ENCODE measurements at regions not wholly inside any gene's neighbourhood (a gene's known extent, or its start where the extent isn't known, plus 50 kb on each side); places are given as distances from the start of the nearest gene placed in this dataset.

DNA sequence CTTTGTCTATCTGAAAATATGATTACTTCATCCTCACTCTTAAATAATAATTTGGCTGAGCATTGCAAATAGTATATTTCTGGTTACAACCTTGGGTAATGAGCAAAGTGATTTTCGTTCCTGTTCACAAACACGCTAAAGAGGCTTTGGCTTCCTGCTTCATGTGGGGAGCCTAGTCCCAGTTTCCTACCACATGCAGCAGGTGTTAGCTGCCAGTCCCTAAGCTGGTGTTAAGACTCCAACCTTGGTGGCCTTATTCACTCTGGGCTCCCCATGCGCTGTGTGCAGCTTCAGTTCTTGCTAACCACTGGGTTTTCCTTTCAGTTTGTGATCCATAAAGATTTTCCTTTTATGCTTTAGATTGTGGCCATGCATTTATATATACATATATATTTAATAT lies 56.7 kb upstream of the BARHL2 start:
- H3K27ac ChIP-seq: no peak overlapping the region
- TF ChIP-seq POLR2A (IDR thresholded peaks at IDR 0.05) (no peak), EP300 (IDR thresholded peaks at IDR 0.05) (no peak)
- TF ChIP-seq, protein P1, sequence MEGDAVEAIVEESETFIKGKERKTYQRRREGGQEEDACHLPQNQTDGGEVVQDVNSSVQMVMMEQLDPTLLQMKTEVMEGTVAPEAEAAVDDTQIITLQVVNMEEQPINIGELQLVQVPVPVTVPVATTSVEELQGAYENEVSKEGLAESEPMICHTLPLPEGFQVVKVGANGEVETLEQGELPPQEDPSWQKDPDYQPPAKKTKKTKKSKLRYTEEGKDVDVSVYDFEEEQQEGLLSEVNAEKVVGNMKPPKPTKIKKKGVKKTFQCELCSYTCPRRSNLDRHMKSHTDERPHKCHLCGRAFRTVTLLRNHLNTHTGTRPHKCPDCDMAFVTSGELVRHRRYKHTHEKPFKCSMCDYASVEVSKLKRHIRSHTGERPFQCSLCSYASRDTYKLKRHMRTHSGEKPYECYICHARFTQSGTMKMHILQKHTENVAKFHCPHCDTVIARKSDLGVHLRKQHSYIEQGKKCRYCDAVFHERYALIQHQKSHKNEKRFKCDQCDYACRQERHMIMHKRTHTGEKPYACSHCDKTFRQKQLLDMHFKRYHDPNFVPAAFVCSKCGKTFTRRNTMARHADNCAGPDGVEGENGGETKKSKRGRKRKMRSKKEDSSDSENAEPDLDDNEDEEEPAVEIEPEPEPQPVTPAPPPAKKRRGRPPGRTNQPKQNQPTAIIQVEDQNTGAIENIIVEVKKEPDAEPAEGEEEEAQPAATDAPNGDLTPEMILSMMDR (IDR thresholded peaks at IDR 0.05): no peak
- H3K36me3 ChIP-seq: no peaks in the 10 kb centered on the region
- no peak overlapping the region for H3K4me3 ChIP-seq
- DNase-seq (ENCODE audit: low spot score in 2 of 2): no peak
- H3K9me3 ChIP-seq: no peaks in the 10 kb centered on the region
- H3K27me3 ChIP-seq: no peaks in the 10 kb centered on the region
- 81 to 92% methylated on average over 3 of the region's 3 CpGs for WGBS, 2 donors
- H3K4me1 ChIP-seq: no peaks in the 10 kb centered on the region

DNA sequence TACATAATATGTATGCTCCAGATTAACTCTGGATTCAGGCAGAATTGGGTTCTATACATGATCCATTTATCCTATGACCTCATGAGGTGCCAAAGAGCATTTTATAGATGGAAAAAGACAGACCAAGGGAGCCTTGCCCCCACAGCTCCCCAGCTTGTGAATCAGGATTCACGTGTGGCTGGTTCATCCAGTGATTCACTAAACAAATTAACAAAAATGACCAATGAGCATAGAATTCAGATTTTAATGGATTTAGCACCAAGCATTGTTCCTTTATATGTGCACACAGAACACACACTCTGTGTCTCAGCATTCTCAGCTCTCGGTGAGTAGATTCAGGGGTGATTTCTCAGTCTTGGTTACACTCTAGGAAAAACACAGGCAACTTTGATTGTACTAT lies 51.7 kb upstream of the BARHL2 start:
- 63 to 79% methylated on average over 2 of the region's 2 CpGs for WGBS, 2 donors
- Histone ChIP-seq H3K36me3 (no peaks in the 10 kb centered on the region), H3K27ac (no peak overlapping the region), H3K27me3 (no peaks in the 10 kb centered on the region), H3K4me3 (no peak overlapping the region), H3K4me1 (no peaks in the 10 kb centered on the region), H3K9me3 (no peaks in the 10 kb centered on the region)
- no peak for DNase-seq (ENCODE audit: low spot score in 2 of 2)
- TF ChIP-seq POLR2A (IDR thresholded peaks at IDR 0.05) (no peak), EP300 (IDR thresholded peaks at IDR 0.05) (no peak)
- TF ChIP-seq, protein P1 (IDR thresholded peaks at IDR 0.05): no peak

DNA sequence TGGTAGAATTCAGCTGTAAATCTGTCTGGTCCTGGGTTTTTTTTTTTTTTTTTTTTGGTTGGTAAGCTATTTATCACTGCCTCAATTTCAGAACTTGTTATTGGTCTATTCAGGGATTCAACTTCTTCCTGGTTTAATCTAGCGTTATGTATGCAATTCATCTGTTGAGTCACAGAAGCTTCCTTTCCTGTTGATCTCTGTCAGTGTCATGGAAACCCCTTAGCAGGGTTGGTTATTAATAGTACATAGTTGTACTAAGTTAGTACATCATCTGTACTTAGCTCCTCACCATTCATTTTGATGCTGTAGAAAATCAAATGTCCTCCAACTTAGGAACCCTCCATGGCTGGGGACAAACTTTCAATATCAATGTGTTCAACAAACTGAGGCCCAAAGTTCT lies 51.0 kb upstream of the BARHL2 start:
- no peaks in the 10 kb centered on the region for H3K9me3 ChIP-seq
- TF ChIP-seq EP300 (IDR thresholded peaks at IDR 0.05) (no peak), POLR2A (IDR thresholded peaks at IDR 0.05) (no peak)
- TF ChIP-seq, protein P1 (IDR thresholded peaks at IDR 0.05): no peak
- WGBS, 2 donors: 67 to 83% methylated on average over 1 of the region's 1 CpG
- no peak overlapping the region for H3K27ac ChIP-seq
- DNase-seq (ENCODE audit: low spot score in 2 of 2): no peak
- H3K4me3 ChIP-seq: no peak overlapping the region
- no peaks in the 10 kb centered on the region for H3K27me3 ChIP-seq
- no peaks in the 10 kb centered on the region for H3K4me1 ChIP-seq
- no peaks in the 10 kb centered on the region for H3K36me3 ChIP-seq

All from tibial nerve (tissue), 4 donors.